GM06990 (cell line): ENCODE measurements at regions not wholly inside any gene's neighbourhood (a gene's known extent, or its start where the extent isn't known, plus 50 kb on each side); places are given as distances from the start of the nearest gene placed in this dataset.

ENCODE experiments used
- DNase-seq: peaks from one replicate; pipeline ENCODE4 v3.0.0-alpha.2; 2011; ENCODE audit not compliant: insufficient read length; ENCODE audit errors: extremely low read depth
- H3K27me3 ChIP-seq: replicated peaks from 2 replicates; pipeline ENCODE4 v1.6.0; 2011; ENCODE audit warnings: low read length; ENCODE audit not compliant: control insufficient read depth, insufficient read depth
- H3K36me3 ChIP-seq: 2 replicates; pipeline ENCODE4 v1.5.1; 2011; ENCODE audit warnings: low read length; ENCODE audit not compliant: control insufficient read depth, insufficient read depth
- H3K4me3 ChIP-seq: replicated peaks from 2 replicates; pipeline ENCODE4 v1.5.1; 2011; ENCODE audit warnings: low read depth, mild to moderate bottlenecking, control low read depth, low read length
- CTCF ChIP-seq: IDR thresholded peaks from 2 replicates; pipeline ENCODE4 v1.5.1; 2011; ENCODE audit warnings: low read length, control low read depth, mild to moderate bottlenecking, inconsistent platforms; ENCODE audit not compliant: insufficient read depth, poor library complexity, severe bottlenecking

DNA sequence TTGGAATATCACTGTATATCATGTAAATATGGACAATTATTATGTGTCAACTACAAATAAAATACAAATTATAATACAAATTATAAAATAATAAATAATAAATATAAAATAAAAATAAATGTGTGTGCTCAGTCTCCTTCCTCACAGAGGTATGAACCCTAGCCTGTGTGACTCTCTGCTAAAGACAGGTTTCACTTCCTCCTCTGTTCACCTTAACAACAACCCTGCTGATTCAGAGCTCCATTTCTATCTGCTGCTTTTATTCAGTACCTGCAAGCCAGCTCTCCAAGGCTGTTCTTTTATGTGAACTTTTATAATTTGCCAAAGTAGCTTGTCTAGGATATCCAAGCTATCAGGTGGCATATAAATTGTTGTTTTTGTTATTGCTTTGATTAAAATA, 610.7 kb upstream of the GRM7 start:
- Histone ChIP-seq H3K36me3 (no peaks in the 10 kb centered on the region), H3K27me3 (no peaks in the 10 kb centered on the region), H3K4me3 (no peak overlapping the region)
- TF ChIP-seq CTCF, result no peak
- DNase-seq, result no peak

- H3K36me3 ChIP-seq, result no peaks in the 10 kb centered on the region
- H3K27me3 ChIP-seq, result no peaks in the 10 kb centered on the region
- no peak overlapping the region for H3K4me3 ChIP-seq
- DNase-seq, result no peak
- TF ChIP-seq CTCF, result no peak
These were observed 609.1 kb upstream of the GRM7 start for GRCh38 chr3:6251612-6252400.

DNA sequence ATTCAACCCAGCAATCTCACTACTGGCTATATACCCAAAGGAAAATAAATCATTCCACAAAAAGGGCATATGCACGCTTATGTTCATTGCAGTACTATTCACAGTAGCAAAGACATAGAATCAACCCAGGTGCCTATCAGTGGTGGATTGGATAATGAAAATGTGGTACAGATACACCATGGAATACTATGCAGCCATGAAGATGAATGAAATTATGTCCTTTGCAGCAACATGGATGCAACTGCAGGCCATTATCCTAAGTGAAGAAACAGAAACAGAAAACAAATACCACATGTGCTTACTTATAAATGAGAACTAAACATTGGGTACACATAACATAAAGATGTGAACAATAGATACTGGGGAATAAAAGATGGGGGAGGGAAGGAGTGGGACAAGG, 606.4 kb upstream of the GRM7 start:
- TF ChIP-seq CTCF, result no peak
- Histone ChIP-seq H3K36me3 (no peaks in the 10 kb centered on the region), H3K4me3 (no peak overlapping the region), H3K27me3 (no peaks in the 10 kb centered on the region)
- DNase-seq, result no peak

DNA sequence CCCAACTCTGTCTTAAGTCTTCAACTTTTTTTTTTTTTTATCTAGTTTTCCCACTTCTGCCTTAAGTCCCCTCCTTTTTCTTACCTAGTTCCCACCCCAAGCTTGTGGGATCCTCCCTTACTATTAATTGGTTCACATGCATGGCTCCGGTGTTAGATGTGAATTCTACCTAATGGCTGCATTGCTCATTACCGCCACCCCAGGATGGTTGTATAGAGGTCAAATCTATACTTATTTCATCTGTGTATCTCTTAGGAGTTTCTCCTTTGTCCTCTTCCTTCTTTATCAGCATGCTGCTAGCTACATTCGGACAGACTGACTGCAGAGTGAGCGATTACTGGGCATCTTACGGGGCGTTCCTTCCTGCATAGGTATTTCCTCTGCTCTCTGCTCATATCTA, 605.7 kb upstream of the GRM7 start:
- H3K36me3 ChIP-seq, result no peaks in the 10 kb centered on the region
- no peak for TF ChIP-seq CTCF
- DNase-seq, result no peak
- H3K27me3 ChIP-seq, result no peaks in the 10 kb centered on the region
- no peak overlapping the region for H3K4me3 ChIP-seq

DNA sequence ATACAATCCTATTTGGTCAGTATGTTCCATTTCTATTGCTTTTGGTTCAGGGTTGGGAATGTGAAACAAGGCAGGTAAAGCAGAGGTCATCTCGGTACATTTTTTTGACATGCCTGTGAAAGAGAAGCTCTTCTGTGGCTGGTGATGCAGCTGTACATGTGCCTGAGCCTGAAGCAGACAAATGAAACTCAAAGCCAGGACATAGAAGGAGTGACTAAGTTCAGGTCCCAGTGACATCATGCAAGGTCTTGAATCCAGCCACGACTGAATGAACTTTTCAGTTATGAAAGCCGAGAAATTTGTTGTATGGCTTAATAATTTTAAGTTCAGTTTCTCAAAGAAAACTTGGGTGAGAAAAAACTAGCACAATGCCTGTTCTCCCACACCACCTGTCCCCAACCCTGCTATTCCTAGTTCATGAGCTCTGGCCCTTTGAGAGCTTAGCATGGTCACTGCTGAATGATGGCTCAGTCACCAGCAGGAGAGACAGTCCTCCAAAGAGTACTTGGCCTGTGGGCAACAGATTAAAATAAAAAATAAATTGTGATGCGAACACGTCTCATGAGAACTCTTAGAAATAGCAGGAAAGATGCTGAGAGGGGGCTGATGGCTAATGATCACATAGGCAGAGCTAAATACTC, 600.2 kb upstream of the GRM7 start:
- H3K4me3 ChIP-seq, result no peak overlapping the region
- no peaks in the 10 kb centered on the region for H3K27me3 ChIP-seq
- no peak for TF ChIP-seq CTCF
- H3K36me3 ChIP-seq, result no peaks in the 10 kb centered on the region
- peak; percentile 28 for DNase-seq
